HUES64 (cell line): ENCODE measurements at regions not wholly inside any gene's neighbourhood (a gene's known extent, or its start where the extent isn't known, plus 50 kb on each side); places are given as distances from the start of the nearest gene placed in this dataset.

Experiments used
- H3K27ac ChIP-seq: 2 replicates; pipeline ENCODE4 v1.7.0; 2013; ENCODE audit warnings: low read depth, low read length, inconsistent platforms
- H3K27me3 ChIP-seq: 2 replicates; pipeline ENCODE4 v1.6.1; 2013; ENCODE audit warnings: mild to moderate bottlenecking, low read length; ENCODE audit not compliant: insufficient read depth
- H3K36me3 ChIP-seq: 2 replicates; pipeline ENCODE4 v1.6.1; 2013; ENCODE audit warnings: mild to moderate bottlenecking, low read length; ENCODE audit not compliant: insufficient read depth
- H3K4me1 ChIP-seq: 2 replicates; pipeline ENCODE4 v1.6.1; 2013; ENCODE audit warnings: mild to moderate bottlenecking, low read length, moderate library complexity; ENCODE audit not compliant: insufficient read depth
- H3K4me3 ChIP-seq: 2 replicates; pipeline ENCODE4 v1.5.1; 2013; ENCODE audit warnings: mild to moderate bottlenecking, low read length, moderate library complexity
- H3K9ac ChIP-seq: 2 replicates; pipeline ENCODE4 v1.6.1; 2013; ENCODE audit warnings: mild to moderate bottlenecking, low read depth, low read length
- H3K9me3 ChIP-seq: 2 replicates; pipeline ENCODE4 v1.6.1; 2013; ENCODE audit warnings: low read depth, low read length; ENCODE audit not compliant: insufficient read depth
- WGBS: fragments of 150-250, 120-280 bp; methylation state at CpG from one replicate; pipeline ENCODE4 v1.1.7; 2013; ENCODE audit warnings: missing lambda C conversion rate; 5-methylcytosine and 5-hydroxymethylcytosine counted together

DNA sequence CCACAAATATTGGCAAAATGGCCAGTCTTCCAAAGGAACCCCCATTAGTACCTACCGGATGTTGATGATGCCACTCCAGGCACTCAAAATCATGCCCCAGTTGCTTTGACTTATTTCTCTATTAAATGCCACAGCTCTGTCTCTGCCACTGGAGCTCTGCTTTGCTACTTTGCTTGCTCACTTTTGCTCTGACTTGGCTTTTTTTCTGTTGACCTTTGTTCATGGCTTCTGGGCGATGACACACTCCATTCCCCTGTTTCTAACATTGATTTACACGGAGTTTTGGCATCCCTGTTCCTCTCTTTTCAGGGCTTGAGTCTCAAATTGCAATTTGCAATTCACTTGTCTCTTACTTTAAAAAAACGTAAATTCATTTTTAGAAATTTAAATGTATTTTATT is 217.1 kb upstream of the SPRY2 start:
- H3K4me1 ChIP-seq: peaks cover 8% of the 10 kb centered on the region; the same call in 1 of the 2 replicates
- H3K4me3 ChIP-seq: no peak overlapping the region
- WGBS: 87% methylated on average over 3 of the region's 4 CpGs
- H3K27me3 ChIP-seq: no peaks in the 10 kb centered on the region
- H3K9ac ChIP-seq: no peak overlapping the region
- no peak overlapping the region for H3K27ac ChIP-seq
- no peaks in the 10 kb centered on the region for H3K36me3 ChIP-seq
- no peaks in the 10 kb centered on the region for H3K9me3 ChIP-seq

DNA sequence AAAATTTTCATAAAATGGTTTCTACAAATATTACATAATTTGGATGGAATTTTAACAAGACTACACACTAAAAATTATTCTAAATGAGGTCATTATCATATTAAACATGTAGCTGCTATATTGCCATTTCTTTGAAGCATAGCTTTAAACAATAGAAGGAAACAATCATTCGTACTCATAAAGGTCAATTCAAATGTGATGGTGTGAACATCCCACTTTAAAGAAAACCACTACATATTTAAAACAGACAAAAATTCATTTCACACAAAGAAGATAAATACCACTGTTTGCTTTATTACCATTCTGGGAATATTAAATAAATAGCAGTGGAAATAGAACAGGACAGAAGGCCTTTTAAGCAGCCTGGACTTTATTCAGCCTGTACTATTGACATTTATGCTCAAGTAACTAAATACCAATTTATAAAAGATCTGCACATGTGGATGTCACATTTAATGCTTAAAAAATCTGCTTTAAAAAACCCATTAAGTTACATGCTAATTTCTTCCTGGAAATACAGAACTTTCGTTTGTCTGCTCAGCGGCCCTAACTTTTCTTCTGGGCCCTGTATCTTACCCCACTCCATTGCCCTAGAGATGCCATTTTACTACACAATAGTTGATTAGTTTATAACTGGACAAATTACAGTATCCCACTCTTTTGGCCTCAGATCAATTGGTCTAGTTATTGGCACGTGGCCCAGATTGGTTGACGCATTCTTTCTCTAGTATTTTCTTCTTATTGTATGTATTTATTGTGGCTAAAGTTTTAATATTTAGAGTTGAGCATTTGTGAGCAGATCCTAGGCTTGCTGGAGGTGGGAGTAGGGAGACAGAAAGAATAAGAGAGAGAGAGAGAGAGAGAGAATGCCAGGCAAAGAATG is 215.1 kb upstream of the SPRY2 start:
- Histone ChIP-seq H3K4me1 (peaks cover 7% of the 10 kb centered on the region), H3K36me3 (no peaks in the 10 kb centered on the region), H3K9ac (no peak overlapping the region), H3K27me3 (no peaks in the 10 kb centered on the region), H3K27ac (no peak overlapping the region), H3K4me3 (no peak overlapping the region), H3K9me3 (no peaks in the 10 kb centered on the region)
- WGBS: 76% methylated on average over 5 of the region's 5 CpGs

- Histone ChIP-seq H3K36me3 (no peaks in the 10 kb centered on the region), H3K9me3 (no peaks in the 10 kb centered on the region), H3K4me3 (no peak overlapping the region), H3K9ac (no peak overlapping the region), H3K4me1 (peaks cover 8% of the 10 kb centered on the region), H3K27me3 (no peaks in the 10 kb centered on the region), H3K27ac (no peak overlapping the region)
- 35% methylated on average over 3 of the region's 4 CpGs for WGBS
These were observed 212.0 kb upstream of the SPRY2 start for GRCh38 chr13:80552851-80553440.

DNA sequence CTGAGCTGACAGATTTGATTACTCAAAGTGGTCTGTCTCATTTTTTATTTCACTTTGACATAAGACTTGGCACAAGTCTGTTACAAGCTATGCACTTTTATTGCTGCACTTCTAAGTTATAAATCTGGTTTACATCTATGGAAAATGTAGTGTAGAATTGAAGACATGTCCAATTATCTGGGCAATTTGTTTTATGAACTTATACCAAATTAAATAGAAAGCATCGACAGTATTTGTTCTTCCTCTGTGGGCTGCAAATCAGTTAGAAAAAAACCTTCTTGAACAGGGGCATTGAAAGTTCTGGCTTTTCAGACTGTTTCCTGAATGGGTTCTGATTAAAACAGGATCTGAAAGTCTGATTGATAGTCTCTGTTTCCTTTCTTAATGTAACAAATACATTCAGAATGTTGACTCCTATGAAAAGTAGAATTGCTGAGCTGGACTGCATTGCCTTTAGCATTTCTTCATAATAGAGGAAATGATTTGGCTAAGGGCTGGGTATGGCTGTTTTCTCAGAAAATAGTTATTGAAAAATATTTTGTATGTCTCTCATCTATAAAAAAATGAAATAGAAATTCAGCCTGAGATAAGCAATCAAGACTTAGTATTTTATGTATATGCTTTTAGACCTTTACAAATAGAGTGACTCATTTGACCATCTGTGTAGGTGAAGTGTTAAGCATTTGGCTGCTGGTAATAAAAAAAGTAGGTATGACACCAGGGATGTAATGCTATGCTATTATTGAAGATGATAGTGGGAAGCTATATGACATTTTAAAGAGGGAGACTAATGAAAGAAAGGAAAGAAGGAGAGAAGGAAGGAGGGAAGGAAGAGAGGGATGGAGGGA is 210.9 kb upstream of the SPRY2 start:
- H3K9me3 ChIP-seq: no peaks in the 10 kb centered on the region
- no peaks in the 10 kb centered on the region for H3K36me3 ChIP-seq
- no peaks in the 10 kb centered on the region for H3K27me3 ChIP-seq
- no peak overlapping the region for H3K4me3 ChIP-seq
- H3K9ac ChIP-seq: no peak overlapping the region
- peaks cover 6% of the 10 kb centered on the region for H3K4me1 ChIP-seq
- WGBS: 83% methylated on average over 1 of the region's 1 CpG
- H3K27ac ChIP-seq: no peak overlapping the region

GRCh38 chr13:80550971-80551441 is 210.1 kb upstream of the SPRY2 start:
- 92% methylated on average over 1 of the region's 2 CpGs for WGBS
- Histone ChIP-seq H3K27ac (no peak overlapping the region), H3K4me1 (peaks cover 6% of the 10 kb centered on the region), H3K9me3 (no peaks in the 10 kb centered on the region), H3K9ac (no peak overlapping the region), H3K36me3 (no peaks in the 10 kb centered on the region), H3K27me3 (no peaks in the 10 kb centered on the region), H3K4me3 (no peak overlapping the region)

DNA sequence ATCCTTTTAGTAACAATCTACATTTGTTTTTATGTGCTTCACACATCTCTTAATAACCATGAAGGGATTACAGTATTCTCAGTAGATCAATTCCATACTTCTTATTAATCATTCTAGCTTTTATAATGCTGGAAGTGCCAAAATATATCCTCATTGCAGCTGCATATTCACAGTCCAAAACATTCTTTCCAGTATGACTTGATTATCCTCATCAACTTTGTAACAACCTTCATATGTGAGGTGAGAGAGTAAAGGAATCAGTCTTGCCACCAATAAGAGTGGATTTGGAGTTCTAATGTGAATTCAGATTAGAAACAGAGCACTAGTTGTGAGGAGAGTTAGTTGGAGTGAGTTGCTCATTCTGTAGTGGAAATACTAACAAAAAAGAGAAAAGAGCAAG is 208.0 kb upstream of the SPRY2 start:
- Histone ChIP-seq H3K27ac (no peak overlapping the region), H3K4me1 (peaks cover 6% of the 10 kb centered on the region), H3K9me3 (no peaks in the 10 kb centered on the region), H3K4me3 (no peak overlapping the region), H3K27me3 (no peaks in the 10 kb centered on the region), H3K9ac (no peak overlapping the region), H3K36me3 (no peaks in the 10 kb centered on the region)

DNA sequence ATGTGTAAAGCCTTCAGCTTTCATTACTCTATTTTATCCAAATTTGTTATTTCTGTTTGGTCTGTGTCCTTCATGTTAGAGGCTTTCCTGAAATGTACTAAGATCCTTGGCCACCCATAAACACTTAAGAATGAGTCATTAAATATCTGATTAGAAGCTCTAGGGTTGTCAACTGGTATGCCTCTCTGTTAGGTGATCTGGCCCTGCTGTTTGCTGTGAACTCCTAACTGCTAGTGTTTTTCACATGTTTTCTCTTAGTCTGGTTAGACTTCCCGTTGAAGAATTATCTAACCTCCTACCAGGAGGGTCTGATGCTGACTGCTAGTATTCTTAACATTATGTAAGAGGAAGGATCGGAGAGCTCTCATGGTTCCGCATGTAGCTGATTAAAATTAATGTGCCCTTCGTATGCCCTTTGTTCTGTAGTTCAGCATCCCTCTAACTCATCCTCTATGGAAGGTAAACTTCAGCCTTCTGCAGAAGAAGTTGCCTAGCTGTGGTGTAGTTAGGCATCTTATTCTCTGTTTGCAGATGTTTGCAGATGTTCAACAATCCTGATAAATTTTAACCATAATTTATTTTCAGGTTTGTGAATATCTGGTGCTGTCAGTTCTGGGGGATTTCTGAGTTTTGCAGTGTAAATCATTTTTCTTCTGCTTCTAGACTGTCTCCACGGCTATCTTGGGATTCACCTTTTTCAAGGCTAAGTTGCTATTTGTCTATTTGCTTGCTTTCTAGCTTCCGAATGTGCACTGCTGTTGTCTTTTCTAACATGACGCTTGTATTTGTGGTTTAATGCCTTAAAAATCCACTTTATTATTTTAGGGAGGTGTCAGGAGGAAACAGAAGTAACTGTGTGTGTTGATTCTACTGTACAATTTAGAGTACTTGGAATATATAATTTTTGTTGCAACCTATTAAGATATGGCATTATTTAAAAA is 207.2 kb upstream of the SPRY2 start:
- WGBS: 91% methylated on average over 7 of the region's 7 CpGs
- no peak overlapping the region for H3K27ac ChIP-seq
- H3K9ac ChIP-seq: no peak overlapping the region
- H3K4me1 ChIP-seq: peaks cover 6% of the 10 kb centered on the region
- H3K36me3 ChIP-seq: no peaks in the 10 kb centered on the region
- no peak overlapping the region for H3K4me3 ChIP-seq
- H3K27me3 ChIP-seq: no peaks in the 10 kb centered on the region
- no peaks in the 10 kb centered on the region for H3K9me3 ChIP-seq

DNA sequence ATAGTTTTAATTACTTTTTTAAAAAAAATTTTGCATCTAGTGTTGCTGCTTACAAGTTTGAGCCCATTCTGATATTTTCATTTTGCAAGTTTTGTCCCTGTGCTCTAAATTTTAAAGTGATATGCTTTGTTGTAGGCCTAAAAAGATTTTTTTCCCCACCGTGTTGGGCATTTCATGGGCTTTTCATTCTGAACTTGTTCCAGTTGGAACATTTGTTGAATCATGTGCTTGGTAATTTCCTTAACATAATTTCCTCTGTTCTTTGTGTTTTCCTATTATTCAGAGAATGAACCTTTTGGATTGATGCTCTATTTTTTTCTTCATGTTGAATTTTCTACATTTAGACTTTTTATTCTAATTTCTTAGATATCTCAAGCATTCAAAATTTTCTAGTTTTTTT is 206.4 kb upstream of the SPRY2 start:
- Histone ChIP-seq H3K4me3 (no peak overlapping the region), H3K27ac (no peak overlapping the region), H3K9ac (no peak overlapping the region), H3K4me1 (peaks cover 6% of the 10 kb centered on the region), H3K27me3 (no peaks in the 10 kb centered on the region), H3K36me3 (no peaks in the 10 kb centered on the region), H3K9me3 (no peaks in the 10 kb centered on the region)
- 100% methylated on average over 1 of the region's 1 CpG for WGBS

GRCh38 chr13:80533175-80533574 is 192.2 kb upstream of the SPRY2 start:
- H3K27me3 ChIP-seq: no peaks in the 10 kb centered on the region
- H3K9me3 ChIP-seq: no peaks in the 10 kb centered on the region
- no peak overlapping the region for H3K4me3 ChIP-seq
- no peaks in the 10 kb centered on the region for H3K4me1 ChIP-seq
- no peak overlapping the region for H3K27ac ChIP-seq
- no peak overlapping the region for H3K9ac ChIP-seq
- no peaks in the 10 kb centered on the region for H3K36me3 ChIP-seq
- 93% methylated on average over 1 of the region's 1 CpG for WGBS

GRCh38 chr13:80530902-80531301 is 190.0 kb upstream of the SPRY2 start:
- WGBS: 100% methylated on average over 1 of the region's 1 CpG
- H3K36me3 ChIP-seq: no peaks in the 10 kb centered on the region

More at GRCh38 chr13:80530902-80531301, 190.0 kb upstream of the SPRY2 start:
- H3K4me3 ChIP-seq: no peak overlapping the region
- no peaks in the 10 kb centered on the region for H3K4me1 ChIP-seq
- no peaks in the 10 kb centered on the region for H3K27me3 ChIP-seq
- no peak overlapping the region for H3K9ac ChIP-seq
- no peak overlapping the region for H3K27ac ChIP-seq
- no peaks in the 10 kb centered on the region for H3K9me3 ChIP-seq
